Chondrocyte (in vitro differentiated cells): ENCODE measurements at regions not wholly inside any gene's neighbourhood (a gene's known extent, or its start where the extent isn't known, plus 50 kb on each side); places are given as distances from the start of the nearest gene placed in this dataset.
"Not testable (repeated sequence)": the region's sequence is repeated elsewhere in the genome, so short reads cannot be mapped to it uniquely, and the experiment has no call there.

Experiments
- DNase-seq: peaks from one replicate; pipeline ENCODE4 v3.0.0; 2021; ENCODE audit warnings: mixed read lengths, low spot score
- H3K27ac Mint-ChIP-seq: one replicate; pipeline ENCODE4 v1.8.0; 2021; ENCODE audit warnings: mild to moderate bottlenecking, moderate library complexity, mixed read lengths; ENCODE audit not compliant: unreplicated experiment
- H3K27me3 Mint-ChIP-seq: 2 replicates; pipeline ENCODE4 v1.8.0; 2021; ENCODE audit warnings: low read depth, mixed read lengths
- H3K36me3 Mint-ChIP-seq: 2 replicates; pipeline ENCODE4 v1.8.0; 2021; ENCODE audit warnings: low read depth, mixed read lengths
- H3K4me1 Mint-ChIP-seq: 2 replicates; pipeline ENCODE4 v1.8.0; 2021; ENCODE audit warnings: low read depth, mild to moderate bottlenecking, mixed read lengths
- H3K4me3 Mint-ChIP-seq: one replicate; pipeline ENCODE4 v1.8.0; 2021; ENCODE audit warnings: mild to moderate bottlenecking, moderate library complexity, mixed read lengths; ENCODE audit not compliant: unreplicated experiment
- H3K9me3 Mint-ChIP-seq: 2 replicates; pipeline ENCODE4 v1.8.0; 2021; ENCODE audit warnings: low read depth, mixed read lengths
- TF ChIP-seq, protein P1 (sequence below): fragments of 200-600 bp; sonication (generic); IDR thresholded peaks from 2 replicates; pipeline ENCODE4 v1.5.0; 2021; ENCODE audit warnings: antibody characterized with exemption, mild to moderate bottlenecking, moderate library complexity

DNA sequence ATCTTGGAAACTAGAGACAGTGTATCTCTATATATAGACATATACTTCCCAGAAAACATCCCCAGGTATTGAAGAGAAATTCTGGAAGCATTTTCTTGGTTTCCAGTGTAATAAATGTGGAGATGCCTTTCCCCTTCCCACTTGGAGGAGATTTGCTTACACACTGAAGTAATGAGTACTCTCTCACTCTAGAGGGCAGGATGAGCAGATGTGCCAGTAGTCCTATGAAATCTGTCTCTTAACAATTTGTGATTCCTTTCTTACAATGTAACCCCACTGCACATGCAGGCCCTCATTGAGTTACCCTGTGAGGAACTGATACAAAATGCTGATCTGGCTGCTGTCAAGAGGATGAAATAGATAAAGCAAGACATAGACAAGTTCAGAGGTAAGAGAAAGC lies 567.2 kb downstream of the SLCO4C1 start:
- no peak for DNase-seq
- Mint-ChIP-seq H3K27ac (no peak overlapping the region), H3K27me3 (peaks cover 4% of the 10 kb centered on the region), H3K36me3 (no peaks in the 10 kb centered on the region), H3K4me1 (no peaks in the 10 kb centered on the region), H3K4me3 (no peak overlapping the region), H3K9me3 (no peaks in the 10 kb centered on the region)
- TF ChIP-seq, protein P1, sequence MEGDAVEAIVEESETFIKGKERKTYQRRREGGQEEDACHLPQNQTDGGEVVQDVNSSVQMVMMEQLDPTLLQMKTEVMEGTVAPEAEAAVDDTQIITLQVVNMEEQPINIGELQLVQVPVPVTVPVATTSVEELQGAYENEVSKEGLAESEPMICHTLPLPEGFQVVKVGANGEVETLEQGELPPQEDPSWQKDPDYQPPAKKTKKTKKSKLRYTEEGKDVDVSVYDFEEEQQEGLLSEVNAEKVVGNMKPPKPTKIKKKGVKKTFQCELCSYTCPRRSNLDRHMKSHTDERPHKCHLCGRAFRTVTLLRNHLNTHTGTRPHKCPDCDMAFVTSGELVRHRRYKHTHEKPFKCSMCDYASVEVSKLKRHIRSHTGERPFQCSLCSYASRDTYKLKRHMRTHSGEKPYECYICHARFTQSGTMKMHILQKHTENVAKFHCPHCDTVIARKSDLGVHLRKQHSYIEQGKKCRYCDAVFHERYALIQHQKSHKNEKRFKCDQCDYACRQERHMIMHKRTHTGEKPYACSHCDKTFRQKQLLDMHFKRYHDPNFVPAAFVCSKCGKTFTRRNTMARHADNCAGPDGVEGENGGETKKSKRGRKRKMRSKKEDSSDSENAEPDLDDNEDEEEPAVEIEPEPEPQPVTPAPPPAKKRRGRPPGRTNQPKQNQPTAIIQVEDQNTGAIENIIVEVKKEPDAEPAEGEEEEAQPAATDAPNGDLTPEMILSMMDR = peak; percentile 33

DNA sequence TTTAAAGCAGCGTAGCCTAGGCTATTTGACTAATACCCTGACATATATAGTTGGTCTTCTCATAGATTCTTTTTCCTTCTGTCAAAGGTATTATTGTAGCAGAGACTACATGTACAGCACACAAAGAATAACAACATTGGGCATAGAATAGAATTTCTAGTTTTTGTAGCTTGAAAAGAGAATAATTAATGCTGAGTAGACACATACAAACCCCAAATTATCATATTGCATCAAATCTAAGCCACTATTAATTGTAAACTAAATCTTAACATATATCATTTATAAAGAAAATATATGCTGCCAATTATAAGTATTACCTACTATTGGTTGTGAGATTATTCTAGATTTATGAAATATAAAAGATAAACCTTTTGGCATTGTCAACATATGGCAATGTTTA lies 574.5 kb downstream of the SLCO4C1 start:
- H3K36me3 Mint-ChIP-seq = no peaks in the 10 kb centered on the region
- H3K27me3 Mint-ChIP-seq = no peaks in the 10 kb centered on the region
- H3K4me3 Mint-ChIP-seq = no peak overlapping the region
- no peak overlapping the region for H3K27ac Mint-ChIP-seq
- peaks cover 2% of the 10 kb centered on the region for H3K9me3 Mint-ChIP-seq
- TF ChIP-seq, protein P1 = no peak
- H3K4me1 Mint-ChIP-seq = peaks cover 3% of the 10 kb centered on the region
- DNase-seq = no peak

DNA sequence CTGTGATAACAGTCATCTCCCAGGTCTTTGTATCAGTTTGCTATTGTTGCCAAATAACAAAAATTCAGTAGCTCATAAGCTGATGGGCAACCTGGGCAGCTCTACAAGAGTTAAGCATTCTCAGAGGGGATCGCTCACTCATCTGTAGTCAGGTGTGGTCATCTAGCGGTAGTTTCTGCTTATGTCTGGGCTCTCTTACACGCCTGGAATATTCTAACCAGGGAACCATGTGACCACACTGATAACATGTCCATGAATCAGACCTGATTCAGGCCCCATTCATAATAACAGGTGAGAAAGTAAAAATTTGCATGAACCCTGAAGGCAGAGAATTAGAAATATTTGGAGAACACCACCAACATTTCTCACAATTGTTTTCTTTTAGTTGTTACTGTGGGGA lies 576.1 kb downstream of the SLCO4C1 start:
- Mint-ChIP-seq H3K4me1 (peaks cover 3% of the 10 kb centered on the region), H3K9me3 (peaks cover 2% of the 10 kb centered on the region), H3K27ac (no peak overlapping the region), H3K4me3 (no peak overlapping the region), H3K36me3 (no peaks in the 10 kb centered on the region), H3K27me3 (no peaks in the 10 kb centered on the region)
- DNase-seq = no peak
- TF ChIP-seq, protein P1 = no peak

DNA sequence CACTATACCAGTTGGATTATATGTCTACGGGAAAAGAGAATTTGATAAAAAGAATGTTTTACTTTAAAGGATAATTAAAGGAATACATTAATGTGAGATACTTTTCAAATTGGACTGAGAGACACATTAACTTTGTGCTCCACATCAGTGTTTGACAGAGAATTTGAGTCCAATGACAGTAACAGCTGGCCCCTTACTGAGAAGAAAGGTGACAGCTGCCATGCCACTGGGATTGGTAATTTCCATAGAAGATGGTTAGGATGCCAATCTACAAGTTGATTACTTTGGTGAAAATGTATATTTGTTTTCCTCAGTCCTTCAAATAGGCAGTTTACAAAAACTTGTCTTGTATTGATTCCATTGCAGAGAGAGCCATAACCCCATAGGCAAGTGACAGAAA lies 578.4 kb downstream of the SLCO4C1 start:
- TF ChIP-seq, protein P1 = no peak
- H3K36me3 Mint-ChIP-seq = no peaks in the 10 kb centered on the region
- H3K27ac Mint-ChIP-seq = no peak overlapping the region
- DNase-seq = no peak
- no peak overlapping the region for H3K4me3 Mint-ChIP-seq
- peaks cover 3% of the 10 kb centered on the region for H3K4me1 Mint-ChIP-seq
- H3K27me3 Mint-ChIP-seq = peaks cover 3% of the 10 kb centered on the region
- peaks cover 5% of the 10 kb centered on the region for H3K9me3 Mint-ChIP-seq

DNA sequence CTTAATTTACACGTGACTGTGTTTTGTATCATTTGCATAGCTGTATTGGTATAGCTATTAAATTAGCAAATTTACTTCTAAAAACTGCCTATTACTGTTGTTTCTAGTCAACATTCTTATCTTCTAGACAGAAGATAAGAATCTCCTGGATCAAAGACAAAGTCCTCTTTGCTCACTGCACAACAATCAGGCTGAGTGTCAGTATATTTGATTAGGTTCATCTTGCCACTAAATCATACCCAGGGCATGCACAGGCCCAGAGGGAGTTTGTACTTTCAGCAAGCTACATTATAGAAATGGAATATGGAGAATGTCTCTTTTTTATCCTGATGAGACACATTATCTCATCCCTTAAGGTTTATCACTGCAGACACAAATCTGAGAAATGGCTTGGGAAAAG lies 579.1 kb downstream of the SLCO4C1 start:
- H3K4me3 Mint-ChIP-seq = no peak overlapping the region
- no peaks in the 10 kb centered on the region for H3K36me3 Mint-ChIP-seq
- peaks cover 3% of the 10 kb centered on the region for H3K27me3 Mint-ChIP-seq
- TF ChIP-seq, protein P1 = no peak
- H3K4me1 Mint-ChIP-seq = peaks cover 3% of the 10 kb centered on the region
- no peak for DNase-seq
- no peak overlapping the region for H3K27ac Mint-ChIP-seq
- peaks cover 3% of the 10 kb centered on the region for H3K9me3 Mint-ChIP-seq

DNA sequence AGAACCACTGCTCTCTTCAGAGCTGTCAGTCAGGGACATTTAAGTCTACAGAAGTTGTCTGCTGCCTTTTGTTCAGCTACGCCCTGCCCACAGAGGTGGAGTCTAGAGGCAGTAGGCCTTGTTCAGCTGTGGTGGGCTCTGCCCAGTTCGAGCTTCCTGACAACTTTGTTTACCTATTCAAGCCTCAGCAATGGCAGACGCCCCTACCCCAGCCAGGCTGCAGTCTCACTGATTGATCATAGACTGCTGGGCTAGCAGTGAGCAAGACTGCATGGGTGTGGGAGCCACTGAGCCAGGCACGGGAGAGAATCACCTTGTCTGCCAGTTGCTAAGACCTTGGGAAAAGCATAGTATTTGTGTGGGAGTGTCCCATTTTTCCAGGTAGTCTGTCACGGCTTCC lies 580.3 kb downstream of the SLCO4C1 start:
- not testable (repeated sequence) for H3K4me1 Mint-ChIP-seq, H3K27ac Mint-ChIP-seq, H3K36me3 Mint-ChIP-seq, H3K27me3 Mint-ChIP-seq, H3K9me3 Mint-ChIP-seq, DNase-seq, H3K4me3 Mint-ChIP-seq
